IMR-90 (cell line): ENCODE measurements at regions not wholly inside any gene's neighbourhood (a gene's known extent, or its start where the extent isn't known, plus 50 kb on each side); places are given as distances from the start of the nearest gene placed in this dataset.

Experiments
- ATAC-seq: fragments of 200-7000 bp; cut with Tn5 transposase; 2 replicates; pipeline ENCODE4 v1.9.1; 2020; ENCODE audit warnings: low read depth, mild to moderate bottlenecking, moderate library complexity
- BruUV-seq: library from RNA; stranded (reverse); fragments of 400-500 nt; replicated peaks from 2 replicates; lab custom pipeline; 2021; lab: Mats Ljungman, UMichigan
- CTCF ChIA-PET: fragments of 300-600 bp; formaldehyde crosslinking; extraction: SDS; loops from one replicate; lab custom pipeline; 2021; ENCODE audit warnings: antibody characterized with exemption; lab: Yijun Ruan, JAX
- POLR2A ChIA-PET: fragments of 300-600 bp; sonication (Branson Sonifier 250); formaldehyde crosslinking; loops from one replicate; lab custom pipeline; 2022; ENCODE audit warnings: antibody characterized with exemption; ENCODE audit not compliant: unreplicated experiment; lab: Charles Lee
- DNase-seq: peaks from one replicate; pipeline ENCODE4 v3.0.0; 2013
- H2AFZ ChIP-seq: replicated peaks from 2 replicates; pipeline ENCODE3; 2013; ENCODE audit warnings: low read length, mild to moderate bottlenecking; ENCODE audit not compliant: poor library complexity
- H2AK5ac ChIP-seq: 2 replicates; pipeline ENCODE4 v1.6.1; 2013; ENCODE audit warnings: low read depth, low read length, inconsistent platforms
- H2AK9ac ChIP-seq: replicated peaks from 2 replicates; pipeline ENCODE3; 2013; ENCODE audit warnings: mild to moderate bottlenecking, low read depth, low read length, moderate library complexity; ENCODE audit not compliant: poor library complexity
- H2BK120ac ChIP-seq: 2 replicates; pipeline ENCODE4 v1.6.1; 2013; ENCODE audit warnings: low read depth, low read length, inconsistent platforms
- H2BK15ac ChIP-seq: 3 replicates; pipeline ENCODE4 v1.6.1; 2013; ENCODE audit warnings: low read depth, low read length, inconsistent platforms
- H2BK20ac ChIP-seq: 2 replicates; pipeline ENCODE4 v1.6.1; 2013; ENCODE audit warnings: low read depth, mild to moderate bottlenecking, inconsistent platforms, low read length, moderate library complexity
- H2BK5ac ChIP-seq: 2 replicates; pipeline ENCODE4 v1.6.1; 2013; ENCODE audit warnings: mild to moderate bottlenecking, low read depth, low read length, inconsistent platforms; ENCODE audit not compliant: poor library complexity, severe bottlenecking
- H3K14ac ChIP-seq: replicated peaks from 2 replicates; pipeline ENCODE4 v1.6.1; 2013; ENCODE audit warnings: low read depth, low read length, inconsistent platforms
- H3K18ac ChIP-seq: 2 replicates; pipeline ENCODE4 v1.6.1; 2013; ENCODE audit warnings: low read depth, low read length, control low read depth
- H3K23ac ChIP-seq: 2 replicates; pipeline ENCODE4 v1.6.1; 2013; ENCODE audit warnings: low read depth, low read length, inconsistent platforms
- H3K27ac ChIP-seq: 2 replicates; pipeline ENCODE4 v1.5.1; 2013; ENCODE audit warnings: mild to moderate bottlenecking, control low read depth, low read length; ENCODE audit not compliant: insufficient read depth
- H3K27me3 ChIP-seq: 2 replicates; pipeline ENCODE4 v1.6.1; 2013; ENCODE audit warnings: low read length; ENCODE audit not compliant: control insufficient read depth, insufficient read depth
- H3K36me3 ChIP-seq: 2 replicates; pipeline ENCODE4 v1.6.1; 2013; ENCODE audit warnings: low read length, mixed read lengths; ENCODE audit not compliant: control insufficient read depth, insufficient read depth
- H3K4ac ChIP-seq: 2 replicates; pipeline ENCODE4 v1.6.1; 2013; ENCODE audit warnings: low read depth, low read length, inconsistent platforms
- H3K4me1 ChIP-seq: 2 replicates; pipeline ENCODE4 v1.6.1; 2013; ENCODE audit warnings: low read length, mixed read lengths; ENCODE audit not compliant: control insufficient read depth, insufficient read depth
- H3K4me2 ChIP-seq: 2 replicates; pipeline ENCODE4 v1.6.1; 2013; ENCODE audit warnings: low read depth, mild to moderate bottlenecking, control low read depth, low read length, moderate library complexity
- H3K4me3 ChIP-seq: 2 replicates; pipeline ENCODE4 v1.5.1; 2013; ENCODE audit warnings: low read depth, mild to moderate bottlenecking, control low read depth, low read length, moderate library complexity; ENCODE audit not compliant: insufficient read depth
- H3K56ac ChIP-seq: 2 replicates; pipeline ENCODE4 v1.6.1; 2013; ENCODE audit warnings: low read length, inconsistent platforms; ENCODE audit not compliant: insufficient read depth; ENCODE audit errors: extremely low read depth
- H3K79me1 ChIP-seq, 2 experiments: 2 replicates each; pipeline ENCODE4 v1.6.1; 2013; ENCODE audit warnings: low read length in 2 of 2, inconsistent platforms in 1 of 2, low read depth in 1 of 2
- H3K9ac ChIP-seq: 2 replicates; pipeline ENCODE4 v1.6.1; 2013; ENCODE audit warnings: low read depth, low read length, control low read depth
- H3K9me1 ChIP-seq: 2 replicates; pipeline ENCODE4 v1.6.1; 2013; ENCODE audit warnings: low read length, inconsistent platforms; ENCODE audit not compliant: insufficient read depth
- H3K9me3 ChIP-seq: 2 replicates; pipeline ENCODE4 v1.6.1; 2013; ENCODE audit warnings: low read length; ENCODE audit not compliant: control insufficient read depth, insufficient read depth
- H4K20me1 ChIP-seq: 2 replicates; pipeline ENCODE4 v1.6.1; 2013; ENCODE audit warnings: low read length, inconsistent platforms; ENCODE audit not compliant: insufficient read depth
- H4K5ac ChIP-seq: 2 replicates; pipeline ENCODE4 v1.6.1; 2013; ENCODE audit warnings: mild to moderate bottlenecking, low read depth, low read length, control low read depth
- H4K8ac ChIP-seq, 2 experiments: 2 replicates each; pipeline ENCODE4 v1.6.1; 2013; ENCODE audit warnings: low read depth in 2 of 2, low read length in 2 of 2, control low read depth in 1 of 2, inconsistent platforms in 1 of 2
- H4K91ac ChIP-seq: 2 replicates; pipeline ENCODE4 v1.6.1; 2013; ENCODE audit warnings: low read depth, low read length, inconsistent platforms; ENCODE audit not compliant: insufficient read depth
- FOS ChIP-seq: fragments of 150-350 bp; IDR thresholded peaks from 2 replicates; pipeline ENCODE4 v1.6.1; 2016; ENCODE audit warnings: low read depth, low read length
- MAFK ChIP-seq: IDR thresholded peaks from 2 replicates; pipeline ENCODE4 v1.6.1; 2012; ENCODE audit warnings: low read depth, low read length, improper control_type of control experiment
- MAZ ChIP-seq: IDR thresholded peaks from 2 replicates; pipeline ENCODE4 v1.6.1; 2012; ENCODE audit warnings: low read depth, mild to moderate bottlenecking, low read length, improper control_type of control experiment, moderate library complexity, borderline replicate concordance
- NFE2L2 ChIP-seq: fragments of 150-350 bp; IDR thresholded peaks from 2 replicates; pipeline ENCODE4 v1.6.1; 2016; ENCODE audit warnings: low read depth, mild to moderate bottlenecking, low read length
- RFX5 ChIP-seq: IDR thresholded peaks from 2 replicates; pipeline ENCODE4 v1.8.0; 2012; ENCODE audit warnings: low read depth, mild to moderate bottlenecking, low read length, moderate library complexity
- SMC3 ChIP-seq: fragments of 150-350 bp; IDR thresholded peaks from 2 replicates; pipeline ENCODE4 v1.6.1; 2016; ENCODE audit warnings: low read depth, mild to moderate bottlenecking, antibody characterized with exemption, low read length, moderate library complexity
- WGBS, 2 experiments: methylation state at CpG; one replicate each; pipeline versions ENCODE4 v1.1.5 to v1.1.7; 2013; ENCODE audit warnings: missing lambda C conversion rate in 2 of 2; ENCODE audit not compliant: insufficient read length in 1 of 2; ENCODE audit errors: extremely low coverage in 2 of 2; 5-methylcytosine and 5-hydroxymethylcytosine counted together
- dilution Hi-C: fragments of 300-500 bp; cut with HindIII; formaldehyde crosslinking; loops from one replicate; pipeline ENCODE4 v1.14.3; 2018; ENCODE audit warnings: low sequenced_read_pairs; ENCODE audit not compliant: unreplicated experiment
- in situ Hi-C: fragments of 300-500 bp; cut with MboI; formaldehyde crosslinking; loops from 3 replicates; pipeline ENCODE4 v1.14.3; 2019; ENCODE audit warnings: low sequenced_read_pairs, inconsistent platforms, mixed read lengths
- intact Hi-C: fragments of 100-400 bp; cut with micrococcal nuclease; formaldehyde crosslinking; loops from 2 replicates; pipeline ENCODE4 v1.10.0; 2022
- TF ChIP-seq, protein P1 (sequence below): fragments of 150-350 bp; IDR thresholded peaks from 2 replicates; pipeline ENCODE4 v1.6.1; 2017; ENCODE audit warnings: mild to moderate bottlenecking, antibody characterized with exemption, low read length, low read depth
- TF ChIP-seq, protein P2 (sequence below): conservative IDR thresholded peaks from 2 replicates; pipeline ENCODE4 v1.5.1; 2012; ENCODE audit warnings: mild to moderate bottlenecking, low read depth, low read length, improper control_type of control experiment
- TF ChIP-seq, protein P3 (sequence below): fragments of 150-350 bp; IDR thresholded peaks from 2 replicates; pipeline ENCODE4 v1.6.1; 2016; ENCODE audit warnings: low read depth, mild to moderate bottlenecking, low read length, moderate library complexity, borderline replicate concordance

DNA sequence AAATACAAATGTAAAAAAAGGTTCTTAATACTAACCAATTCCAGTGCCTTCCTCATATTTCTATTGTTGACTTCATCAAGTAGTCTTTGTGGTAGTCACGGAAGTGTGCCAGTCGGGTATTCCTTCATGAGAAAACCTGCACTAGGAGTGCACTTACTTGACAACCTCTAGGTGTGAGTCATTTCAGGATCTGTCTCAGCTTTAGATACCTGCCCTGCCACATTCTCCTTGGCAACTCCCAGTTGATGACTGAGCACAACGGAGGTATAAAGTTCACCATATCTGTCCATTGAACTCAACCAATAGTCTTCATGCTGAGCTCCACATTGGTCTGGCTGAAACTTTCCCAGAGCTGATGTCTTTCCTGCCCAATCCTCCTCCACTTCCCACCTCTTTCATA, 215.7 kb downstream of the SYT10 start:
- Histone ChIP-seq H3K79me1 (no peaks in the 10 kb centered on the region), H2BK5ac (no peak overlapping the region), H3K56ac (no peak overlapping the region), H4K20me1 (no peaks in the 10 kb centered on the region), H2BK15ac (no peak overlapping the region), H4K5ac (no peak overlapping the region), H3K18ac (no peak overlapping the region), H3K4me1 (no peaks in the 10 kb centered on the region), H2AFZ (no peak overlapping the region), H3K27me3 (no peaks in the 10 kb centered on the region), H4K91ac (no peak overlapping the region), H3K9ac (no peak overlapping the region), H2AK5ac (no peak overlapping the region), H3K27ac (no peak overlapping the region), H3K9me1 (no peaks in the 10 kb centered on the region), H4K8ac (no peak overlapping the region), H3K4me2 (no peak overlapping the region), H2AK9ac (no peak overlapping the region), H3K4ac (no peak overlapping the region), H3K9me3 (peaks cover 14% of the 10 kb centered on the region; the same call in 1 of the 2 replicates), H3K36me3 (no peaks in the 10 kb centered on the region), H3K14ac (no peak overlapping the region), H3K23ac (no peak overlapping the region), H2BK120ac (no peak overlapping the region), H2BK20ac (no peak overlapping the region), H3K4me3 (no peak overlapping the region)
- intact Hi-C loops (no loop called here), in situ Hi-C loops (no loop called here), dilution Hi-C loops (no loop called here)
- ATAC-seq (no peak), DNase-seq (no peak)
- CTCF ChIA-PET = no interaction called here
- no CpG with 5 or more reads among the region's 3 CpGs for WGBS, 2 experiments
- POLR2A ChIA-PET = no interaction called here
- TF ChIP-seq RFX5 = no peak
- TF ChIP-seq NFE2L2 = no peak
- no peak for TF ChIP-seq SMC3
- TF ChIP-seq MAZ = no peak
- no peak for TF ChIP-seq FOS
- no peak for TF ChIP-seq MAFK
- TF ChIP-seq, protein P1, sequence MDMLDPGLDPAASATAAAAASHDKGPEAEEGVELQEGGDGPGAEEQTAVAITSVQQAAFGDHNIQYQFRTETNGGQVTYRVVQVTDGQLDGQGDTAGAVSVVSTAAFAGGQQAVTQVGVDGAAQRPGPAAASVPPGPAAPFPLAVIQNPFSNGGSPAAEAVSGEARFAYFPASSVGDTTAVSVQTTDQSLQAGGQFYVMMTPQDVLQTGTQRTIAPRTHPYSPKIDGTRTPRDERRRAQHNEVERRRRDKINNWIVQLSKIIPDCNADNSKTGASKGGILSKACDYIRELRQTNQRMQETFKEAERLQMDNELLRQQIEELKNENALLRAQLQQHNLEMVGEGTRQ = no peak
- TF ChIP-seq, protein P2, sequence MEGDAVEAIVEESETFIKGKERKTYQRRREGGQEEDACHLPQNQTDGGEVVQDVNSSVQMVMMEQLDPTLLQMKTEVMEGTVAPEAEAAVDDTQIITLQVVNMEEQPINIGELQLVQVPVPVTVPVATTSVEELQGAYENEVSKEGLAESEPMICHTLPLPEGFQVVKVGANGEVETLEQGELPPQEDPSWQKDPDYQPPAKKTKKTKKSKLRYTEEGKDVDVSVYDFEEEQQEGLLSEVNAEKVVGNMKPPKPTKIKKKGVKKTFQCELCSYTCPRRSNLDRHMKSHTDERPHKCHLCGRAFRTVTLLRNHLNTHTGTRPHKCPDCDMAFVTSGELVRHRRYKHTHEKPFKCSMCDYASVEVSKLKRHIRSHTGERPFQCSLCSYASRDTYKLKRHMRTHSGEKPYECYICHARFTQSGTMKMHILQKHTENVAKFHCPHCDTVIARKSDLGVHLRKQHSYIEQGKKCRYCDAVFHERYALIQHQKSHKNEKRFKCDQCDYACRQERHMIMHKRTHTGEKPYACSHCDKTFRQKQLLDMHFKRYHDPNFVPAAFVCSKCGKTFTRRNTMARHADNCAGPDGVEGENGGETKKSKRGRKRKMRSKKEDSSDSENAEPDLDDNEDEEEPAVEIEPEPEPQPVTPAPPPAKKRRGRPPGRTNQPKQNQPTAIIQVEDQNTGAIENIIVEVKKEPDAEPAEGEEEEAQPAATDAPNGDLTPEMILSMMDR = no peak
- TF ChIP-seq, protein P3, sequence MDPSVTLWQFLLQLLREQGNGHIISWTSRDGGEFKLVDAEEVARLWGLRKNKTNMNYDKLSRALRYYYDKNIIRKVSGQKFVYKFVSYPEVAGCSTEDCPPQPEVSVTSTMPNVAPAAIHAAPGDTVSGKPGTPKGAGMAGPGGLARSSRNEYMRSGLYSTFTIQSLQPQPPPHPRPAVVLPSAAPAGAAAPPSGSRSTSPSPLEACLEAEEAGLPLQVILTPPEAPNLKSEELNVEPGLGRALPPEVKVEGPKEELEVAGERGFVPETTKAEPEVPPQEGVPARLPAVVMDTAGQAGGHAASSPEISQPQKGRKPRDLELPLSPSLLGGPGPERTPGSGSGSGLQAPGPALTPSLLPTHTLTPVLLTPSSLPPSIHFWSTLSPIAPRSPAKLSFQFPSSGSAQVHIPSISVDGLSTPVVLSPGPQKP = no peak
- no TSS peak for BruUV-seq
